Caco-2 (cell line): ENCODE measurements at regions not wholly inside any gene's neighbourhood (a gene's known extent, or its start where the extent isn't known, plus 50 kb on each side); places are given as distances from the start of the nearest gene placed in this dataset.
A peak's percentile ranks its signal among the peaks of the same experiment; 100 is the strongest.

ENCODE experiments used
- BruUV-seq: library from RNA; stranded (reverse); fragments of 400-500 nt; replicated peaks from 2 replicates; lab custom pipeline; 2021; lab: Mats Ljungman, UMichigan
- CTCF ChIA-PET: fragments of 300-600 bp; sonication (Branson Sonifier 250); formaldehyde crosslinking; loops from one replicate; lab custom pipeline; 2022; ENCODE audit warnings: antibody characterized with exemption; lab: Charles Lee
- POLR2A ChIA-PET: fragments of 300-600 bp; sonication (Branson Sonifier 250); formaldehyde crosslinking; loops from one replicate; lab custom pipeline; 2022; ENCODE audit warnings: antibody characterized with exemption; lab: Charles Lee
- DNase-seq, 2 experiments: peaks; one replicate each; pipeline versions ENCODE4 v3.0.0 to v3.0.0-alpha.2; 2020 to 2022
- H3K27me3 ChIP-seq: replicated peaks from 2 replicates; pipeline ENCODE4 v1.6.0; 2011; ENCODE audit warnings: low read length; ENCODE audit not compliant: control insufficient read depth, insufficient read depth
- H3K36me3 ChIP-seq: 2 replicates; pipeline ENCODE4 v1.5.1; 2011; ENCODE audit warnings: low read length; ENCODE audit not compliant: control insufficient read depth, insufficient read depth
- H3K4me1 ChIP-seq: fragments of 250-450 bp; sonication (Bioruptor Pico); 2 replicates; pipeline ENCODE4 v1.5.1; 2020; ENCODE audit warnings: mild to moderate bottlenecking
- H3K4me3 ChIP-seq: 2 replicates; pipeline ENCODE4 v1.5.1; 2011; ENCODE audit warnings: low read depth, mild to moderate bottlenecking, control low read depth, low read length
- H3K9me3 ChIP-seq: fragments of 250-450 bp; sonication (Bioruptor Pico); 2 replicates; pipeline ENCODE4 v1.5.1; 2020; ENCODE audit warnings: mild to moderate bottlenecking, moderate library complexity
- H3K27ac Mint-ChIP-seq: one replicate; pipeline ENCODE4 v1.8.0; 2022; ENCODE audit warnings: mixed read lengths; ENCODE audit not compliant: unreplicated experiment
- H3K27me3 Mint-ChIP-seq: one replicate; pipeline ENCODE4 v1.8.0; 2022; ENCODE audit warnings: mixed read lengths; ENCODE audit not compliant: insufficient read depth, unreplicated experiment
- H3K36me3 Mint-ChIP-seq: one replicate; pipeline ENCODE4 v1.8.0; 2022; ENCODE audit warnings: mild to moderate bottlenecking, mixed read lengths; ENCODE audit not compliant: insufficient read depth, unreplicated experiment
- H3K4me1 Mint-ChIP-seq: one replicate; pipeline ENCODE4 v1.8.0; 2022; ENCODE audit warnings: low read depth, mixed read lengths; ENCODE audit not compliant: unreplicated experiment
- H3K4me3 Mint-ChIP-seq: one replicate; pipeline ENCODE4 v1.8.0; 2022; ENCODE audit warnings: mild to moderate bottlenecking, moderate library complexity, mixed read lengths; ENCODE audit not compliant: unreplicated experiment
- H3K9me3 Mint-ChIP-seq: one replicate; pipeline ENCODE4 v1.8.0; 2022; ENCODE audit warnings: mixed read lengths; ENCODE audit not compliant: unreplicated experiment
- CTCF ChIP-seq, 2 experiments: fragments of 200-600 bp in 1 of 2; IDR thresholded peaks; 1 replicate in 1 of 2; 2 replicates in 1 of 2; pipeline versions ENCODE4 v1.5.1 to v1.8.0; 2011 to 2022; ENCODE audit warnings: antibody characterized with exemption in 1 of 2, control low read depth in 1 of 2, inconsistent platforms in 1 of 2, low read depth in 1 of 2, low read length in 1 of 2, mild to moderate bottlenecking in 1 of 2, moderate library complexity in 1 of 2; ENCODE audit not compliant: insufficient read depth in 1 of 2, severe bottlenecking in 1 of 2, unreplicated experiment in 1 of 2
- intact Hi-C: fragments of 100-400 bp; cut with micrococcal nuclease; formaldehyde crosslinking; loops from one replicate; pipeline ENCODE4 v1.10.0; 2022; ENCODE audit not compliant: unreplicated experiment

GRCh38 chr12:4117386-4118016 is 156.1 kb upstream of the CCND2 start:
- Mint-ChIP-seq H3K4me1 (peaks cover 13% of the 10 kb centered on the region), H3K36me3 (no peaks in the 10 kb centered on the region), H3K27ac (no peak overlapping the region), H3K27me3 (peaks cover 13% of the 10 kb centered on the region), H3K4me3 (no peak overlapping the region), H3K9me3 (no peaks in the 10 kb centered on the region)
- TF ChIP-seq CTCF (IDR thresholded peaks at IDR 0.05; ENCODE audit: insufficient read depth in 1 of 2, low read depth in 1 of 2, low read length in 1 of 2, severe bottlenecking in 1 of 2, unreplicated experiment in 1 of 2) = no peak
- intact Hi-C loops = no loop called here
- CTCF ChIA-PET = interaction anchor here (1.9 to 4.3 kb wide), 2 partner anchors 10 to 159 kb away, joined by 9 to 29 read pairs; no protein-coding TSS in a partner anchor
- Histone ChIP-seq H3K9me3 (no peaks in the 10 kb centered on the region), H3K36me3 (no peaks in the 10 kb centered on the region), H3K4me1 (peaks cover 14% of the 10 kb centered on the region), H3K27me3 (no peaks in the 10 kb centered on the region), H3K4me3 (no peak overlapping the region)
- DNase-seq = no peak
- POLR2A ChIA-PET = no interaction called here
- no TSS peak for BruUV-seq

GRCh38 chr12:4116251-4117111 is 157.1 kb upstream of the CCND2 start:
- H3K4me1 Mint-ChIP-seq = peaks cover 13% of the 10 kb centered on the region
- H3K9me3 Mint-ChIP-seq = no peaks in the 10 kb centered on the region
- peak; percentile 55 to 65 for DNase-seq
- H3K4me3 Mint-ChIP-seq = no peak overlapping the region
- ChIA-PET CTCF (interaction anchor here (0.9 to 4.3 kb wide), 3 partner anchors 9 to 280 kb away, joined by 3 to 29 read pairs (median 9); no protein-coding TSS in a partner anchor), POLR2A (no interaction called here)
- peaks cover 14% of the 10 kb centered on the region for H3K4me1 ChIP-seq
- H3K27me3 Mint-ChIP-seq = peaks cover 16% of the 10 kb centered on the region
- intact Hi-C loops = no loop called here
- H3K36me3 ChIP-seq = no peaks in the 10 kb centered on the region
- H3K27ac Mint-ChIP-seq = peak overlapping the region; percentile 19
- H3K36me3 Mint-ChIP-seq = no peaks in the 10 kb centered on the region
- no TSS peak for BruUV-seq
- H3K9me3 ChIP-seq = no peaks in the 10 kb centered on the region
- no peak overlapping the region for H3K4me3 ChIP-seq
- no peaks in the 10 kb centered on the region for H3K27me3 ChIP-seq
- no peak for TF ChIP-seq CTCF (IDR thresholded peaks at IDR 0.05; ENCODE audit: insufficient read depth in 1 of 2, low read depth in 1 of 2, low read length in 1 of 2, severe bottlenecking in 1 of 2, unreplicated experiment in 1 of 2)

GRCh38 chr12:4115570-4115969 is 158.0 kb upstream of the CCND2 start:
- no peaks in the 10 kb centered on the region for H3K9me3 ChIP-seq
- BruUV-seq = no TSS peak
- Mint-ChIP-seq H3K4me1 (peaks cover 13% of the 10 kb centered on the region), H3K36me3 (no peaks in the 10 kb centered on the region), H3K4me3 (no peak overlapping the region), H3K27me3 (peaks cover 15% of the 10 kb centered on the region), H3K27ac (peak overlapping the region; percentile 13), H3K9me3 (no peaks in the 10 kb centered on the region)
- no peak for DNase-seq
- TF ChIP-seq CTCF (IDR thresholded peaks at IDR 0.05; ENCODE audit: insufficient read depth in 1 of 2, low read depth in 1 of 2, low read length in 1 of 2, severe bottlenecking in 1 of 2, unreplicated experiment in 1 of 2) = no peak
- ChIA-PET POLR2A (no interaction called here), CTCF (interaction anchor here (0.9 to 4.3 kb wide), 3 partner anchors 8 to 281 kb away, joined by 3 to 29 read pairs (median 9); no protein-coding TSS in a partner anchor)
- H3K4me1 ChIP-seq = peaks cover 14% of the 10 kb centered on the region
- H3K27me3 ChIP-seq = no peaks in the 10 kb centered on the region
- no peak overlapping the region for H3K4me3 ChIP-seq
- intact Hi-C loops = no loop called here
- no peaks in the 10 kb centered on the region for H3K36me3 ChIP-seq
